Spleen (tissue), 7 donors: ENCODE measurements at regions not wholly inside any gene's neighbourhood (a gene's known extent, or its start where the extent isn't known, plus 50 kb on each side); places are given as distances from the start of the nearest gene placed in this dataset.

Experiments
- CTCF ChIP-seq, 11 experiments: fragments of 200-600 bp in 7 of 11; fragments of 450-650 bp in 4 of 11; sonication (generic) in 4 of 11; IDR thresholded peaks in 8 of 11; conservative IDR thresholded peaks in 3 of 11; 1 replicate in 7 of 11; 2 replicates in 4 of 11; pipeline versions ENCODE4 v1.4.0 to v1.8.0; 2016 to 2021; ENCODE audit warnings: antibody characterized with exemption in 11 of 11, inconsistent platforms in 4 of 11, mild to moderate bottlenecking in 1 of 11
- POLR2A ChIP-seq, 3 donors: fragments of 450-650 bp; IDR thresholded peaks; one replicate each; pipeline ENCODE4 v1.5.1; 2017; ENCODE audit warnings: antibody characterized with exemption in 3 of 3, mild to moderate bottlenecking in 1 of 3
- donor health status: DM: no; HTN: no; CAD: no; lungs with moderate emphysema.
- donor health status: DM: no; HTN: no; CAD: no.
- donor health status: DM: no; HTN: no; CAD: no.

- no peak for TF ChIP-seq POLR2A (IDR thresholded peaks at IDR 0.05)
- no peak for TF ChIP-seq CTCF (IDR thresholded peaks at IDR 0.05 in 8 of 11, conservative IDR thresholded peaks at IDR 0.05 in 3 of 11)
These were observed 203.1 kb downstream of the RBM46 start for GRCh38 chr4:154984148-154984547.
